HL-60 (cell line): ENCODE measurements at regions not wholly inside any gene's neighbourhood (a gene's known extent, or its start where the extent isn't known, plus 50 kb on each side); places are given as distances from the start of the nearest gene placed in this dataset.
"Not testable (repeated sequence)": the region's sequence is repeated elsewhere in the genome, so short reads cannot be mapped to it uniquely, and the experiment has no call there.

Experiments
- DNase-seq, 2 experiments: peaks; one replicate each; pipeline ENCODE4 v3.0.0-alpha.2; 2010 to 2020; ENCODE audit warnings: low read depth in 1 of 2, low spot score in 1 of 2
- H3K27ac ChIP-seq: fragments of 250-450 bp; sonication (Bioruptor Pico); replicated peaks from 2 replicates; pipeline ENCODE4 v1.5.1; 2020; ENCODE audit warnings: mild to moderate bottlenecking, moderate library complexity
- H3K27me3 ChIP-seq: fragments of 250-450 bp; sonication (Bioruptor Pico); 2 replicates; pipeline ENCODE4 v1.5.1; 2021; ENCODE audit warnings: mild to moderate bottlenecking, moderate library complexity; ENCODE audit not compliant: insufficient read depth, poor library complexity, severe bottlenecking
- H3K4me3 ChIP-seq: replicated peaks from 2 replicates; pipeline ENCODE4 v1.5.1; 2011; ENCODE audit warnings: mild to moderate bottlenecking, control low read depth, low read length; ENCODE audit not compliant: insufficient read depth
- GABPA ChIP-seq: IDR thresholded peaks from 2 replicates; pipeline ENCODE4 v1.6.1; 2012; ENCODE audit warnings: low read depth
- POLR2AphosphoS5 ChIP-seq: IDR thresholded peaks from 2 replicates; pipeline ENCODE4 v1.6.1; 2012; ENCODE audit warnings: low read depth
- REST ChIP-seq: IDR thresholded peaks from 2 replicates; pipeline ENCODE4 v1.6.1; 2012; ENCODE audit warnings: low read depth; ENCODE audit not compliant: insufficient replicate concordance
- SPI1 ChIP-seq: IDR thresholded peaks from 2 replicates; pipeline ENCODE4 v1.6.1; 2012; ENCODE audit warnings: low read depth, mild to moderate bottlenecking, borderline replicate concordance
- TF ChIP-seq, protein P1 (sequence below): IDR thresholded peaks from one replicate; pipeline ENCODE4 v1.5.1; 2011; ENCODE audit warnings: low read length, control low read depth, inconsistent platforms; ENCODE audit not compliant: insufficient read depth

DNA sequence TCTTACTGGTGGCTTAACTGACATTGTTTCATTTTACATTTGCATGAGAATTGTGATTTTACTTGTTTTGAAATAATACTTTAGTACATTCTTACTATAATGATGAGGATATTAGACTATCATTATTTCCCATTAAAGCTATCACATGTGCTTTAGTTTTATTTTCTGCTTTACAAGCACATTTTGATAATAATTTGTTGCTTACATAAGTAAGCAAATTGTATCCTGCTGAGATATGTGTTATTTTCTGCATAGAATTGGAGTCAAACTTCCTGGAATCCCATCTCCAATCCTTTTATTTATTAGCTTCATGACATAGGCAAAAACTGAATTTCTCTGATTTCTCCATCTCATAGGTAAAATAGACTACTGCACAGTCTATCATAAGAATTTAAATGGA is 847.4 kb downstream of the DIPK2A start:
- no peak overlapping the region for H3K4me3 ChIP-seq

GRCh38 chr3:144820232-144820631 is 848.6 kb downstream of the DIPK2A start:
- not testable (repeated sequence) for H3K4me3 ChIP-seq, DNase-seq, H3K27ac ChIP-seq, H3K27me3 ChIP-seq

More for the DNA sequence above, 847.4 kb downstream of the DIPK2A start:
- TF ChIP-seq, protein P1, sequence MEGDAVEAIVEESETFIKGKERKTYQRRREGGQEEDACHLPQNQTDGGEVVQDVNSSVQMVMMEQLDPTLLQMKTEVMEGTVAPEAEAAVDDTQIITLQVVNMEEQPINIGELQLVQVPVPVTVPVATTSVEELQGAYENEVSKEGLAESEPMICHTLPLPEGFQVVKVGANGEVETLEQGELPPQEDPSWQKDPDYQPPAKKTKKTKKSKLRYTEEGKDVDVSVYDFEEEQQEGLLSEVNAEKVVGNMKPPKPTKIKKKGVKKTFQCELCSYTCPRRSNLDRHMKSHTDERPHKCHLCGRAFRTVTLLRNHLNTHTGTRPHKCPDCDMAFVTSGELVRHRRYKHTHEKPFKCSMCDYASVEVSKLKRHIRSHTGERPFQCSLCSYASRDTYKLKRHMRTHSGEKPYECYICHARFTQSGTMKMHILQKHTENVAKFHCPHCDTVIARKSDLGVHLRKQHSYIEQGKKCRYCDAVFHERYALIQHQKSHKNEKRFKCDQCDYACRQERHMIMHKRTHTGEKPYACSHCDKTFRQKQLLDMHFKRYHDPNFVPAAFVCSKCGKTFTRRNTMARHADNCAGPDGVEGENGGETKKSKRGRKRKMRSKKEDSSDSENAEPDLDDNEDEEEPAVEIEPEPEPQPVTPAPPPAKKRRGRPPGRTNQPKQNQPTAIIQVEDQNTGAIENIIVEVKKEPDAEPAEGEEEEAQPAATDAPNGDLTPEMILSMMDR: no peak
- TF ChIP-seq SPI1 (no peak), GABPA (no peak), POLR2AphosphoS5 (no peak), REST (no peak)
- H3K27ac ChIP-seq: no peak overlapping the region
- no peak for DNase-seq
- no peaks in the 10 kb centered on the region for H3K27me3 ChIP-seq

DNA sequence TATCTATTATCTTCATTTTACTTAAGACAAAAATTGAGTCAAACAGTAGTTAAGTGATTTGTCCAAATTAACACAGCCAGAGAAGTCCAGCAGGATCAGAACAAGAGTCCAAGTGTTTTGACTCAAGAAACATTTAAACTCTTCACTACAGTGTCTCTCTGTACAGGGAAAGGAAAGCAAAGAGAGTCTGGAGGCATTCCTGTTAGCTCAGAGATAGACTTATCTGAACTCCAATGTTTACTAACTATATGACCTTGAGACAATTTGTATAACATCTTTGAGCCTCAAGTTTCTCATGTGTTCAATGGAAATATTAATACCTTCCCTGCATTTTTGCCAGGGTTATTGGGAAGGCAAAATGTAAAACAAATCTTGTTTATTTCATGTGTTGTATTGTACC is 849.1 kb downstream of the DIPK2A start:
- Histone ChIP-seq H3K4me3 (no peak overlapping the region), H3K27ac (no peak overlapping the region), H3K27me3 (no peaks in the 10 kb centered on the region)
- no peak for DNase-seq
- TF ChIP-seq SPI1: no peak
- TF ChIP-seq POLR2AphosphoS5: no peak
- no peak for TF ChIP-seq GABPA
- TF ChIP-seq REST: no peak
- TF ChIP-seq, protein P1: no peak

GRCh38 chr3:144821583-144821982 is 850.0 kb downstream of the DIPK2A start:
- TF ChIP-seq, protein P1: no peak
- TF ChIP-seq REST: no peak
- no peak for TF ChIP-seq POLR2AphosphoS5
- TF ChIP-seq GABPA: no peak
- no peak for TF ChIP-seq SPI1
- Histone ChIP-seq H3K27ac (no peak overlapping the region), H3K4me3 (no peak overlapping the region), H3K27me3 (no peaks in the 10 kb centered on the region)
- DNase-seq: no peak
